ENCODE measurements at regions not wholly inside any gene's neighbourhood (a gene's known extent, or its start where the extent isn't known, plus 50 kb on each side); places are given as distances from the start of the nearest gene placed in this dataset.

DNA sequence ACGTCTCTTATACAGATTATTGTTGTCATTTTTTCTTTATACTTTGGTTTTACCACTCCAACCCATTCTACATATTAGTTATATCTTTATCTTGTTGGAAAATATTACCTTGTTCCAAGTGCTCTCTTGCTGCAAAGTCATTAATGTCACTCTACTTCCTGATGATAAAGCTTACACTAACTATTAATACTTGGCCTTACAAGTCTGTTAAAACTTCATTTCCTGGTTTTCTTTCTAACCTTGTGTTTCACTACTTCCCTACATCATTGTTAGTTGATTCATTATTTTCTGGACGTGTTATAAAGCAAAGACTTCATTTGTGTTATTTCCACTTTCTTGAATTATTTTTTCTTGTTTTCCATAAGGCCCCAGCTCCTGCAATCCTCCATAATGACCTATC lies 382.6 kb upstream of the CDH20 start:
- Histone ChIP-seq H4K5ac (ENCODE audit: insufficient read length, low read depth, low read length) (no peak overlapping the region), H2BK120ac (replicated peaks; ENCODE audit: low read depth, low read length) (no peak overlapping the region), H3K4me2 (ENCODE audit: insufficient read depth in 1 of 2, low read depth in 2 of 2, low read length in 2 of 2) (no peak overlapping the region), H3K36me3 (ENCODE audit: control insufficient read depth in 2 of 4, insufficient read depth in 4 of 4, low read length in 3 of 4) (no peaks in the 10 kb centered on the region), H3K4ac (replicated peaks; ENCODE audit: insufficient read length, low read depth, low read length) (no peak overlapping the region), H2BK20ac (ENCODE audit: low read length) (no peak overlapping the region), H3K9me3 (ENCODE audit: insufficient read depth in 2 of 2, low read depth in 1 of 2, low read length in 1 of 2) (no peaks in the 10 kb centered on the region), H3K9ac (replicated peaks in 1 of 4; ENCODE audit: extremely low read depth in 1 of 4, low read depth in 3 of 4, low read length in 3 of 4) (no peak overlapping the region), H3K79me1 (ENCODE audit: low read depth, low read length) (no peaks in the 10 kb centered on the region), H3K27ac (ENCODE audit: low read depth, low read length) (no peak overlapping the region), H2AK5ac (ENCODE audit: low read depth, low read length) (no peak overlapping the region), H3K79me2 (ENCODE audit: control insufficient read depth in 1 of 2, insufficient read depth in 2 of 2, low read length in 2 of 2) (no peaks in the 10 kb centered on the region), H3K4me3 (ENCODE audit: extremely low read depth in 1 of 4, insufficient read depth in 2 of 4, low read depth in 3 of 4, low read length in 4 of 4) (no peak overlapping the region), H3K23me2 (ENCODE audit: low read depth, low read length) (no peaks in the 10 kb centered on the region), H4K20me1 (replicated peaks in 1 of 2; ENCODE audit: control insufficient read depth in 1 of 2, insufficient read depth in 2 of 2, low read length in 2 of 2) (no peaks in the 10 kb centered on the region), H2AFZ (ENCODE audit: low read length) (no peak overlapping the region), H3K14ac (ENCODE audit: insufficient read length) (no peak overlapping the region), H4K8ac (ENCODE audit: extremely low read depth, insufficient read depth, low read length) (no peak overlapping the region), H4K91ac (replicated peaks; ENCODE audit: insufficient read length, low read length) (no peak overlapping the region), H3K18ac (ENCODE audit: extremely low read depth, low read length) (no peak overlapping the region), H2BK5ac (ENCODE audit: low read depth, low read length) (no peak overlapping the region), H3K4me1 (replicated peaks in 1 of 4; ENCODE audit: control insufficient read depth in 3 of 4, insufficient read depth in 4 of 4, low read length in 3 of 4) (no peaks in the 10 kb centered on the region), H2BK12ac (ENCODE audit: low read depth, low read length) (no peak overlapping the region), H3K27me3 (replicated peaks in 1 of 4; ENCODE audit: control insufficient read depth in 3 of 4, extremely low read depth in 1 of 4, insufficient read depth in 3 of 4, low read length in 3 of 4) (no peaks in the 10 kb centered on the region), H3K23ac (ENCODE audit: insufficient read length) (no peak overlapping the region), H3K56ac (replicated peaks; ENCODE audit: insufficient read length, low read depth, low read length) (no peak overlapping the region), H2BK15ac (ENCODE audit: low read length) (no peak overlapping the region)
- ChIA-PET CTCF (ENCODE audit: partially characterized antibody) (no interaction called here), POLR2A (ENCODE audit: partially characterized antibody) (no interaction called here)
- WGBS, 2 experiments (ENCODE audit: extremely low coverage in 1 of 2, insufficient coverage in 1 of 2, insufficient read length in 1 of 2, insufficient replicate concordance in 2 of 2, low coverage in 1 of 2, low lambda C conversion rate in 2 of 2, missing lambda C conversion rate in 1 of 2), result 94% methylated on average over 2 of the region's 2 CpGs; no CpG with 5 or more reads in 1 of the 2 experiments
- FAIRE-seq (no peak), DNase-seq (ENCODE audit: low read depth in 1 of 2, low spot score in 2 of 2) (no peak)
- TF ChIP-seq SIRT6 (IDR thresholded peaks at IDR 0.05; ENCODE audit: low read length), result no peak
- no peak for TF ChIP-seq BRCA1 (IDR thresholded peaks at IDR 0.05; ENCODE audit: low read depth, low read length)
- TF ChIP-seq SP2 (IDR thresholded peaks at IDR 0.05; ENCODE audit: low read length), result no peak
- TF ChIP-seq SAP30 (IDR thresholded peaks at IDR 0.05; ENCODE audit: insufficient read depth, insufficient replicate concordance, low read length), result no peak
- TF ChIP-seq, protein P1, sequence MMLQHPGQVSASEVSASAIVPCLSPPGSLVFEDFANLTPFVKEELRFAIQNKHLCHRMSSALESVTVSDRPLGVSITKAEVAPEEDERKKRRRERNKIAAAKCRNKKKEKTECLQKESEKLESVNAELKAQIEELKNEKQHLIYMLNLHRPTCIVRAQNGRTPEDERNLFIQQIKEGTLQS (IDR thresholded peaks at IDR 0.05; ENCODE audit: insufficient read depth, low read depth, low read length), result no peak
- TF ChIP-seq SP1 (IDR thresholded peaks at IDR 0.05; ENCODE audit: low read depth, low read length), result no peak
- no peak for TF ChIP-seq EP300 (IDR thresholded peaks at IDR 0.05; ENCODE audit: borderline replicate concordance in 1 of 2, low read depth in 2 of 2, low read length in 2 of 2)
- TF ChIP-seq MAFK (IDR thresholded peaks at IDR 0.05; ENCODE audit: low read depth, low read length), result no peak
- TF ChIP-seq SP4 (IDR thresholded peaks at IDR 0.05; ENCODE audit: low read length), result no peak
- no peak for TF ChIP-seq ASH2L (IDR thresholded peaks at IDR 0.05; ENCODE audit: low read length)
- TF ChIP-seq, protein P2, sequence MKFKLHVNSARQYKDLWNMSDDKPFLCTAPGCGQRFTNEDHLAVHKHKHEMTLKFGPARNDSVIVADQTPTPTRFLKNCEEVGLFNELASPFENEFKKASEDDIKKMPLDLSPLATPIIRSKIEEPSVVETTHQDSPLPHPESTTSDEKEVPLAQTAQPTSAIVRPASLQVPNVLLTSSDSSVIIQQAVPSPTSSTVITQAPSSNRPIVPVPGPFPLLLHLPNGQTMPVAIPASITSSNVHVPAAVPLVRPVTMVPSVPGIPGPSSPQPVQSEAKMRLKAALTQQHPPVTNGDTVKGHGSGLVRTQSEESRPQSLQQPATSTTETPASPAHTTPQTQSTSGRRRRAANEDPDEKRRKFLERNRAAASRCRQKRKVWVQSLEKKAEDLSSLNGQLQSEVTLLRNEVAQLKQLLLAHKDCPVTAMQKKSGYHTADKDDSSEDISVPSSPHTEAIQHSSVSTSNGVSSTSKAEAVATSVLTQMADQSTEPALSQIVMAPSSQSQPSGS (IDR thresholded peaks at IDR 0.05; ENCODE audit: low read length), result no peak
- TF ChIP-seq TEAD4 (IDR thresholded peaks at IDR 0.05; ENCODE audit: low read depth, low read length), result no peak
- TF ChIP-seq FOSL1 (IDR thresholded peaks at IDR 0.05; ENCODE audit: insufficient read depth, low read depth, low read length), result no peak
- no peak for TF ChIP-seq NRF1 (IDR thresholded peaks at IDR 0.05; ENCODE audit: low read depth, low read length)

All from H1 (cell line).